Thymus (tissue), 11 donors: ENCODE measurements at regions not wholly inside any gene's neighbourhood (a gene's known extent, or its start where the extent isn't known, plus 50 kb on each side); places are given as distances from the start of the nearest gene placed in this dataset.
"Not testable (repeated sequence)": the region's sequence is repeated elsewhere in the genome, so short reads cannot be mapped to it uniquely, and the experiment has no call there.

Experiments used
- DNase-seq, 9 donors: peaks; one replicate each; pipeline ENCODE4 v3.0.0-alpha.2; 2013; ENCODE audit warnings: low spot score in 9 of 9, low read depth in 6 of 9, missing footprints in 1 of 9
- H3K27ac ChIP-seq, 2 donors: one replicate each; pipeline ENCODE4 v1.5.1; 2013; ENCODE audit warnings: control low read depth in 1 of 2, low read depth in 1 of 2, low read length in 1 of 2, mild to moderate bottlenecking in 1 of 2, moderate library complexity in 1 of 2
- H3K27me3 ChIP-seq, 2 donors: one replicate each; pipeline ENCODE4 v1.5.1; 2013; ENCODE audit warnings: low read length in 1 of 2; ENCODE audit not compliant: control insufficient read depth in 2 of 2, insufficient read depth in 1 of 2
- H3K36me3 ChIP-seq, 2 donors: one replicate each; pipeline ENCODE4 v1.5.1; 2013; ENCODE audit warnings: low read length in 1 of 2, mild to moderate bottlenecking in 1 of 2, moderate library complexity in 1 of 2; ENCODE audit not compliant: control insufficient read depth in 2 of 2, insufficient read depth in 2 of 2
- H3K4me1 ChIP-seq, 2 donors: one replicate each; pipeline ENCODE4 v1.5.1; 2013; ENCODE audit warnings: low read length in 2 of 2; ENCODE audit not compliant: control insufficient read depth in 2 of 2, insufficient read depth in 2 of 2
- H3K4me3 ChIP-seq, 2 donors: one replicate each; pipeline ENCODE4 v1.5.1; 2013; ENCODE audit warnings: low read length in 2 of 2, control low read depth in 1 of 2, mild to moderate bottlenecking in 1 of 2
- H3K9me3 ChIP-seq, 2 donors: one replicate each; pipeline ENCODE4 v1.5.1; 2013; ENCODE audit warnings: low read length in 1 of 2, mild to moderate bottlenecking in 1 of 2; ENCODE audit not compliant: control insufficient read depth in 2 of 2, insufficient read depth in 1 of 2
- WGBS: extraction: QIAGEN DNeasy Blood & Tissue Kit; methylation state at CpG from one replicate; pipeline ENCODE4 v1.1.7; 2013; 5-methylcytosine and 5-hydroxymethylcytosine counted together
- donor health status: healthy.

DNA sequence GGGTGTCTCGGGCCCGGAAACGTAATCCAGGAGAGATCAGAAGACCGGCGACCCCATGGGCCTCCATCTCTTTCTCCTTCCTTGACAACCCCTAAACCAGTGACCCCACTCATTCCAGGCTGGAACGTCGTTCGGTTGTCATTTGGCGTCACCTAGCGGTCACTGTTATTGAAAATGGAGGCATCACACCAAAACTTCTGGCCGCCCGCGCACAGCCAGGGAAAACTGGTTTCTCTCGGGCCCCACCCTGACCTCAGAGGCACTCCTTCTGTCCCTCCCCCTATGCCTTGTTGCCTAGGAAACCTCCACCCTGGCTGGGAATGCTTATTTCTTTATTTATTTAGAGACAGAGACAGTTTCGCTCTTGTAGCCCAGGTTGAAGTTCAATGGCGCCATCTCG, 2327.3 kb upstream of the TPTE start:
- not testable (repeated sequence) for H3K4me1 ChIP-seq, H3K9me3 ChIP-seq, H3K36me3 ChIP-seq, H3K4me3 ChIP-seq, H3K27me3 ChIP-seq, DNase-seq, H3K27ac ChIP-seq
- no CpG with 5 or more reads among the region's 17 CpGs for WGBS

DNA sequence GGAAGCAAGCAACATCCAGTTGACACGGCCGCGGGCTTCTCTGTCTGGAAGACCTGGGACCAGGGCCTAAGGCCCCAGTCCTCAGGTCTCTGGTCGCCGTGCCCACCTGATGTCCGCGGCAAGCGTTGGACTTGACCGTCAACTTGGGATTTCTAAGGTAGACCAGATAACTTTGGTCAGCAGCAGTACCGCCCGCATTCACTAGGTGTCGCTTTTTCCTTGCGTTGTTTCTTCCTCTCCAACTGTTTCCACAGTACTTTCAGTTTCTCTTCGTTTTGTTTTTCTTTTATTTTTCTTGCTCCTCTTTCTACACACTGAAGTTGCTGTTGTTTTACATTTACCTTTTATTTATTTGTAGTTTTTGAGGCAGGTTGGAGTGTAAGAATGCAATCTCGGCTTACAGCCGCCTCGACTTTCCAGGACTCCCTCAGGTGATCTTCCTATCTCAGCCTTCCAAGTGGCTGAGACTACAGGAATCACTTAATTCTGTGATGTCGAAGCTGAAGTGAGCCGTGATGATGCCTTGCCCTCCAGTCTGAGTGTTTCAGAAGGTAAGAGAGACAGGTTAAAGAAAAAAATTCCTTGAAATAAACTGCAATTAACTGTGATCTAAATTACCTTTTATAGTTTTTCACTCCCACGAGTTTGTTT, 2323.9 kb upstream of the TPTE start:
- not testable (repeated sequence) for H3K4me3 ChIP-seq, H3K4me1 ChIP-seq, H3K27ac ChIP-seq, H3K9me3 ChIP-seq, H3K27me3 ChIP-seq, H3K36me3 ChIP-seq, DNase-seq
- WGBS = no CpG with 5 or more reads among the region's 20 CpGs

DNA sequence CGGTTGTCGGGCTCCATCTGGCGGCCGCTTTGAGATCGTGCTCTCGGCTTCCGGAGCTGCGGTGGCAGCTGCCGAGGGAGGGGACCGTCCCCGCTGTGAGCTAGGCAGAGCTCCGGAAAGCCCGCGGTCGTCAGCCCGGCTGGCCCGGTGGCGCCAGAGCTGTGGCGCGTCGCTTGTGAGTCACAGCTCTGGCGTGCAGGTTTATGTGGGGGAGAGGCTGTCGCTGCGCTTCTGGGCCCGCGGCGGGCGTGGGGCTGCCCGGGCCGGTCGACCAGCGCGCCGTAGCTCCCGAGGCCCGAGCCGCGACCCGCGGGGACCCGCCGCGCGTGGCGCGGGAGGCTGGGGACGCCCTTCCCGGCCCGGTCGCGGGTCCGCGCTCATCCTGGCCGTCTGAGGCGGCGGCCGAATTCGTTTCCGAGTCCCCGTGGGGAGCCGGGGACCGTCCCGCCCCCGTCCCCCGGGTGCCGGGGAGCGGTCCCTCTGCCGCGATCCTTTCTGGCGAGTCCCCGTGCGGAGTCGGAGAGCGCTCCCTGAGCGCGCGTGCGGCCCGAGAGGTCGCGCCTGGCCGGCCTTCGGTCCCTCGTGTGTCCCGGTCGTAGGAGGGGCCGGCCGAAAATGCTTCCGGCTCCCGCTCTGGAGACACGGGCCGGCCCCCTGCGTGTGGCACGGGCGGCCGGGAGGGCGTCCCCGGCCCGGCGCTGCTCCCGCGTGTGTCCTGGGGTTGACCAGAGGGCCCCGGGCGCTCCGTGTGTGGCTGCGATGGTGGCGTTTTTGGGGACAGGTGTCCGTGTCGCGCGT, 2316.1 kb upstream of the TPTE start:
- not testable (repeated sequence) for H3K27me3 ChIP-seq, H3K4me1 ChIP-seq, H3K27ac ChIP-seq, DNase-seq, H3K4me3 ChIP-seq, H3K9me3 ChIP-seq, H3K36me3 ChIP-seq
- no CpG with 5 or more reads among the region's 111 CpGs for WGBS

DNA sequence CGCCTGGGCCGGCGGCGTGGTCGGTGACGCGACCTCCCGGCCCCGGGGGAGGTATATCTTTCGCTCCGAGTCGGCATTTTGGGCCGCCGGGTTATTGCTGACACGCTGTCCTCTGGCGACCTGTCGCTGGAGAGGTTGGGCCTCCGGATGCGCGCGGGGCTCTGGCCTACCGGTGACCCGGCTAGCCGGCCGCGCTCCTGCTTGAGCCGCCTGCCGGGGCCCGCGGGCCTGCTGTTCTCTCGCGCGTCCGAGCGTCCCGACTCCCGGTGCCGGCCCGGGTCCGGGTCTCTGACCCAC, 2315.5 kb upstream of the TPTE start:
- not testable (repeated sequence) for H3K27ac ChIP-seq

DNA sequence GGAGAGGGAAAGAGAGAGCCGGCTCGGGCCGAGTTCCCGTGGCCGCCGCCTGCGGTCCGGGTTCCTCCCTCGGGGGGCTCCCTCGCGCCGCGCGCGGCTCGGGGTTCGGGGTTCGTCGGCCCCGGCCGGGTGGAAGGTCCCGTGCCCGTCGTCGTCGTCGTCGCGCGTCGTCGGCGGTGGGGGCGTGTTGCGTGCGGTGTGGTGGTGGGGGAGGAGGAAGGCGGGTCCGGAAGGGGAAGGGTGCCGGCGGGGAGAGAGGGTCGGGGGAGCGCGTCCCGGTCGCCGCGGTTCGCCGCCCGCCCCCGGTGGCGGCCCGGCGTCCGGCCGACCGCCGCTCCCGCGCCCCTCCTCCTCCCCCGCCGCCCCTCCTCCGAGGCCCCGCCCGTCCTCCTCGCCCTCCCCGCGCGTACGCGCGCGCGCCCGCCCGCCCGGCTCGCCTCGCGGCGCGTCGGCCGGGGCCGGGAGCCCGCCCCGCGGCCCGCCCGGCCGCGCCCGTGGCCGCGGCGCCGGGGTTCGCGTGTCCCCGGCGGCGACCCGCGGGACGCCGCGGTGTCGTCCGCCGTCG, 2308.3 kb upstream of the TPTE start:
- not testable (repeated sequence) for H3K4me1 ChIP-seq, H3K9me3 ChIP-seq, H3K4me3 ChIP-seq, DNase-seq, H3K36me3 ChIP-seq, H3K27ac ChIP-seq, H3K27me3 ChIP-seq
- WGBS = 41% methylated on average over 28 of the region's 111 CpGs

More for the DNA sequence above, 2315.5 kb upstream of the TPTE start:
- not testable (repeated sequence) for H3K9me3 ChIP-seq, H3K4me1 ChIP-seq, H3K4me3 ChIP-seq, DNase-seq, H3K36me3 ChIP-seq, H3K27me3 ChIP-seq
- no CpG with 5 or more reads among the region's 40 CpGs for WGBS

DNA sequence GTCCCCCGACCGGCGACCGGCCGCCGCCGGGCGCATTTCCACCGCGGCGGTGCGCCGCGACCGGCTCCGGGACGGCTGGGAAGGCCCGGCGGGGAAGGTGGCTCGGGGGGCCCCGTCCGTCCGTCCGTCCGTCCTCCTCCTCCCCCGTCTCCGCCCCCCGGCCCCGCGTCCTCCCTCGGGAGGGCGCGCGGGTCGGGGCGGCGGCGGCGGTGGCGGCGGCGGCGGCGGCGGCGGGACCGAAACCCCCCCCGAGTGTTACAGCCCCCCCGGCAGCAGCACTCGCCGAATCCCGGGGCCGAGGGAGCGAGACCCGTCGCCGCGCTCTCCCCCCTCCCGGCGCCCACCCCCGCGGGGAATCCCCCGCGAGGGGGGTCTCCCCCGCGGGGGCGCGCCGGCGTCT, 2306.8 kb upstream of the TPTE start:
- not testable (repeated sequence) for H3K9me3 ChIP-seq, H3K27ac ChIP-seq, DNase-seq, H3K27me3 ChIP-seq, H3K36me3 ChIP-seq, H3K4me1 ChIP-seq, H3K4me3 ChIP-seq
- 24% methylated on average over 25 of the region's 70 CpGs for WGBS

DNA sequence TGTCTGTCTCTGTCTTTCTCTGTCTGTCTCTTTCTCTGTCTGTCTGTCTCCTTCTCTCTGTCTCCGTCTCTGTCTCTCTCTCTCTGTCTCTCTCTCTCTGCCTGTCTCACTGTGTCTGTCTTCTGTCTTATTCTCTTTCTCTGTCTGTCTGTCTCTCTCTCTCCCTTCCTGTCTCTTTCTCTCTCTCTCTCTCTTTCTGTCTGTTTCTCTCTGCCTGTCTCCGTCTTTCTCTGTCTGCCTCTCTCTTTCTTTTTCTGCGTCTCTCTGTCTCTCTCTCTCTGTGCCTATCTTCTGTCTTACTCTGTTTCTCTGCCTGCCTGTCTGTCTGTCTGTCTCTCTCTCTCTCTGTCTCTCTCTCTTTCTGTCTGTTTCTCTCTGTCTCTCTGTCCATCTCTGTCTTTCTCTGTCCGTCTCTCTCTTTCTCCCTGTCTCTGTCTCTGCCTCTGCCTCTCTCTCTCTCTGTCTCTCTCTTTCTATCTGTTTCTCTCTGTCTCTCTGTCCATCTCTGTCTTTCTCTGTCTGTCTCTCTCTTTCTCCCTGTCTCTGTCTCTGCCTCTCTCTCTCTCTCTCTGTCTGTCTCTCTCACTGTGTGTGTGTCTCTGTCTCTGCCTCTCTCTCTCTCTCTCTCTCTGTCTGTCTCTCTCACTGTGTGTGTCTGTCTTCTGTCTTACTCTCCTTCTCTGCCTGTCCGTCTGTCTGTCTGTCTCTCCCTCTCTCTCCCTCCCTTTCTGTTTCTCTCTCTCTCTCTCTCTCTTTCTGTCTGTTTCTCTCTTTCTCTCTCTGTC, 2291.8 kb upstream of the TPTE start:
- not testable (repeated sequence) for H3K4me3 ChIP-seq, H3K36me3 ChIP-seq, H3K9me3 ChIP-seq, H3K27me3 ChIP-seq, H3K4me1 ChIP-seq, DNase-seq, H3K27ac ChIP-seq
- no CpG with 5 or more reads among the region's 5 CpGs for WGBS

DNA sequence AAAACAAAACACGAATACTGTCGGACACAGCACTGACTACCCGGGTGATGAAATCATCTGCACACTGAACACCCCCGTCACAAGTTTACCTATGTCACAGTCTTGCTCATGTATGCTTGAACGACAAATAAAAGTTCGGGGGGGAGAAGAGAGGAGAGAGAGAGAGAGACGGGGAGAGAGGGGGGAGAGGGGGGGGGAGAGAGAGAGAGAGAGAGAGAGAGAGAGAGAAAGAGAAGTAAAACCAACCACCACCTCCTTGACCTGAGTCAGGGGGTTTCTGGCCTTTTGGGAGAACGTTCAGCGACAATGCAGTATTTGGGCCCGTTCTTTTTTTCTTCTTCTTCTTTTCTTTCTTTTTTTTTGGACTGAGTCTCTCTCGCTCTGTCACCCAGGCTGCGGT, 2290.1 kb upstream of the TPTE start:
- WGBS = 50% methylated on average over 1 of the region's 12 CpGs
- not testable (repeated sequence) for H3K9me3 ChIP-seq, H3K36me3 ChIP-seq, H3K4me1 ChIP-seq, H3K27ac ChIP-seq, H3K27me3 ChIP-seq, H3K4me3 ChIP-seq, DNase-seq

DNA sequence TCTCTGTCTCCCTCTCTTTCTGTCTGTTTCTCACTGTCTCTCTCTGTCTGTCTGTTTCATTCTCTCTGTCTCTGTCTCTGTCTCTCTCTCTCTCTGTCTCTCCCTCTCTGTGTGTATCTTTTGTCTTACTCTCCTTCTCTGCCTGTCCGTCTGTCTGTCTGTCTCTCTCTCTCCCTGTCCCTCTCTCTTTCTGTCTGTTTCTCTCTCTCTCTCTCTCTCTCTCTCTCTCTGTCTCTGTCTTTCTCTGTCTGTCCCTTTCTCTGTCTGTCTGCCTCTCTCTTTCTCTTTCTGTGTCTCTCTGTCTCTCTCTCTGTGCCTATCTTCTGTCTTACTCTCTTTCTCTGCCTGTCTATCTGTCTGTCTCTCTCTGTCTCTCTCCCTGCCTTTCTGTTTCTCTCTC, 2288.4 kb upstream of the TPTE start:
- H3K4me3 ChIP-seq, H3K36me3 ChIP-seq, DNase-seq, H3K27me3 ChIP-seq, H3K9me3 ChIP-seq, H3K4me1 ChIP-seq, H3K27ac ChIP-seq: not testable (repeated sequence)
- WGBS = 60% methylated on average over 1 of the region's 1 CpG
